Nephron progenitor cell (in vitro differentiated cells): ENCODE measurements at regions not wholly inside any gene's neighbourhood (a gene's known extent, or its start where the extent isn't known, plus 50 kb on each side); places are given as distances from the start of the nearest gene placed in this dataset.

Experiments used
- DNase-seq: peaks from one replicate; pipeline ENCODE4 v3.0.0; 2021
- H3K27ac Mint-ChIP-seq: 2 replicates; pipeline ENCODE4 v1.8.0; 2021; ENCODE audit warnings: mild to moderate bottlenecking, moderate library complexity, mixed read lengths
- H3K27me3 Mint-ChIP-seq: 2 replicates; pipeline ENCODE4 v1.8.0; 2021; ENCODE audit warnings: mild to moderate bottlenecking, low read depth, mixed read lengths; ENCODE audit not compliant: poor library complexity
- H3K36me3 Mint-ChIP-seq: 2 replicates; pipeline ENCODE4 v1.8.0; 2021; ENCODE audit warnings: low read depth, mixed read lengths
- H3K4me1 Mint-ChIP-seq: 2 replicates; pipeline ENCODE4 v1.8.0; 2021; ENCODE audit warnings: mixed read lengths
- H3K4me3 Mint-ChIP-seq: 2 replicates; pipeline ENCODE4 v1.8.0; 2021; ENCODE audit warnings: mild to moderate bottlenecking, moderate library complexity, mixed read lengths
- H3K9me3 Mint-ChIP-seq: 2 replicates; pipeline ENCODE4 v1.8.0; 2021; ENCODE audit warnings: mild to moderate bottlenecking, moderate library complexity, mixed read lengths
- CTCF ChIP-seq: fragments of 200-600 bp; sonication (generic); IDR thresholded peaks from 2 replicates; pipeline ENCODE4 v1.5.0; 2021; ENCODE audit warnings: antibody characterized with exemption

GRCh38 chr6:164898412-164898811, 411.0 kb downstream of the C6orf118 start:
- Mint-ChIP-seq H3K36me3 (no peaks in the 10 kb centered on the region), H3K4me1 (no peaks in the 10 kb centered on the region), H3K27ac (no peak overlapping the region), H3K9me3 (peaks cover 7% of the 10 kb centered on the region), H3K4me3 (no peak overlapping the region), H3K27me3 (peaks cover 4% of the 10 kb centered on the region)
- no peak for DNase-seq
- TF ChIP-seq CTCF: no peak

- no peak overlapping the region for H3K4me3 Mint-ChIP-seq
- no peak overlapping the region for H3K27ac Mint-ChIP-seq
- peaks cover 4% of the 10 kb centered on the region for H3K27me3 Mint-ChIP-seq
- no peaks in the 10 kb centered on the region for H3K4me1 Mint-ChIP-seq
- TF ChIP-seq CTCF: no peak
- no peaks in the 10 kb centered on the region for H3K36me3 Mint-ChIP-seq
- H3K9me3 Mint-ChIP-seq: peaks cover 7% of the 10 kb centered on the region
- DNase-seq: no peak
These were observed 411.7 kb downstream of the C6orf118 start for GRCh38 chr6:164897523-164898235.

- no peak for TF ChIP-seq CTCF
- H3K27ac Mint-ChIP-seq: no peak overlapping the region
- DNase-seq: no peak
- H3K4me1 Mint-ChIP-seq: no peaks in the 10 kb centered on the region
- H3K9me3 Mint-ChIP-seq: no peaks in the 10 kb centered on the region
- peaks cover 2% of the 10 kb centered on the region for H3K27me3 Mint-ChIP-seq
- H3K36me3 Mint-ChIP-seq: no peaks in the 10 kb centered on the region
- H3K4me3 Mint-ChIP-seq: no peak overlapping the region
These were observed 419.4 kb downstream of the C6orf118 start for GRCh38 chr6:164889980-164890379.

- no peaks in the 10 kb centered on the region for H3K36me3 Mint-ChIP-seq
- H3K27ac Mint-ChIP-seq: no peak overlapping the region
- no peaks in the 10 kb centered on the region for H3K4me1 Mint-ChIP-seq
- no peak for DNase-seq
- no peaks in the 10 kb centered on the region for H3K27me3 Mint-ChIP-seq
- TF ChIP-seq CTCF: no peak
- no peaks in the 10 kb centered on the region for H3K9me3 Mint-ChIP-seq
- no peak overlapping the region for H3K4me3 Mint-ChIP-seq
These were observed 421.7 kb downstream of the C6orf118 start for GRCh38 chr6:164887660-164888059.

GRCh38 chr6:164882236-164882635, 427.2 kb downstream of the C6orf118 start:
- no peak overlapping the region for H3K4me3 Mint-ChIP-seq
- TF ChIP-seq CTCF: no peak
- no peak overlapping the region for H3K27ac Mint-ChIP-seq
- H3K27me3 Mint-ChIP-seq: no peaks in the 10 kb centered on the region
- no peaks in the 10 kb centered on the region for H3K4me1 Mint-ChIP-seq
- no peaks in the 10 kb centered on the region for H3K9me3 Mint-ChIP-seq
- DNase-seq: no peak
- no peaks in the 10 kb centered on the region for H3K36me3 Mint-ChIP-seq

GRCh38 chr6:164871783-164872182, 437.6 kb downstream of the C6orf118 start:
- no peak overlapping the region for H3K27ac Mint-ChIP-seq
- H3K4me1 Mint-ChIP-seq: peaks cover 14% of the 10 kb centered on the region
- no peak for TF ChIP-seq CTCF
- H3K27me3 Mint-ChIP-seq: peaks cover 5% of the 10 kb centered on the region
- H3K4me3 Mint-ChIP-seq: no peak overlapping the region
- DNase-seq: no peak
- H3K9me3 Mint-ChIP-seq: peaks cover 20% of the 10 kb centered on the region
- no peaks in the 10 kb centered on the region for H3K36me3 Mint-ChIP-seq
